ENCODE measurements at regions not wholly inside any gene's neighbourhood (a gene's known extent, or its start where the extent isn't known, plus 50 kb on each side); places are given as distances from the start of the nearest gene placed in this dataset.

- no peak for DNase-seq
- peaks cover 1% of the 10 kb centered on the region for H3K27me3 Mint-ChIP-seq (ENCODE audit: insufficient read depth)
- Histone ChIP-seq H3K9me3 (ENCODE audit: control insufficient read depth, low read length) (no peaks in the 10 kb centered on the region), H3K9ac (ENCODE audit: extremely low read depth, low read length, poor library complexity, severe bottlenecking) (no peak overlapping the region), H3K27ac (ENCODE audit: low read depth, low read length) (no peak overlapping the region), H3K27me3 (ENCODE audit: control insufficient read depth, insufficient read depth, low read length, poor library complexity, severe bottlenecking) (no peaks in the 10 kb centered on the region), H3K4me1 (ENCODE audit: control insufficient read depth, insufficient read depth, low read length) (no peaks in the 10 kb centered on the region), H3K4me3 (ENCODE audit: low read length) (no peak overlapping the region), H3K36me3 (ENCODE audit: control insufficient read depth, insufficient read depth, low read length) (no peaks in the 10 kb centered on the region)
- 90 to 93% methylated on average over 4 to 5 of the region's 5 CpGs for WGBS, 2 experiments (ENCODE audit: insufficient coverage in 1 of 2, insufficient read length in 1 of 2)
- no peaks in the 10 kb centered on the region for H3K9me3 Mint-ChIP-seq
- no peak for TF ChIP-seq CTCF (conservative IDR thresholded peaks at IDR 0.05)
- no peak overlapping the region for H3K27ac Mint-ChIP-seq
- H3K4me3 Mint-ChIP-seq, result no peak overlapping the region
- peaks cover 5% of the 10 kb centered on the region for H3K4me1 Mint-ChIP-seq
- H3K36me3 Mint-ChIP-seq (ENCODE audit: low read depth), result no peaks in the 10 kb centered on the region
Measured at GRCh38 chr1:63127376-63127775, 195.0 kb upstream of the FOXD3 start.

- no peaks in the 10 kb centered on the region for H3K36me3 Mint-ChIP-seq (ENCODE audit: low read depth)
- no peak for DNase-seq
- Histone ChIP-seq H3K36me3 (ENCODE audit: control insufficient read depth, insufficient read depth, low read length) (no peaks in the 10 kb centered on the region), H3K4me3 (ENCODE audit: low read length) (no peak overlapping the region), H3K27ac (ENCODE audit: low read depth, low read length) (no peak overlapping the region), H3K9me3 (ENCODE audit: control insufficient read depth, low read length) (no peaks in the 10 kb centered on the region), H3K27me3 (ENCODE audit: control insufficient read depth, insufficient read depth, low read length, poor library complexity, severe bottlenecking) (no peaks in the 10 kb centered on the region), H3K4me1 (ENCODE audit: control insufficient read depth, insufficient read depth, low read length) (no peaks in the 10 kb centered on the region), H3K9ac (ENCODE audit: extremely low read depth, low read length, poor library complexity, severe bottlenecking) (no peak overlapping the region)
- peaks cover 6% of the 10 kb centered on the region for H3K4me1 Mint-ChIP-seq
- H3K9me3 Mint-ChIP-seq, result no peaks in the 10 kb centered on the region
- TF ChIP-seq CTCF (conservative IDR thresholded peaks at IDR 0.05), result no peak
- 78 to 85% methylated on average over 4 of the region's 4 CpGs for WGBS, 2 experiments (ENCODE audit: insufficient coverage in 1 of 2, insufficient read length in 1 of 2)
- H3K27ac Mint-ChIP-seq, result no peak overlapping the region
- H3K27me3 Mint-ChIP-seq (ENCODE audit: insufficient read depth), result peaks cover 3% of the 10 kb centered on the region
- no peak overlapping the region for H3K4me3 Mint-ChIP-seq
Measured at GRCh38 chr1:63128556-63128955, 193.8 kb upstream of the FOXD3 start.

- 97% methylated on average over 1 of the region's 1 CpG; no CpG with 5 or more reads in 1 of the 2 experiments for WGBS, 2 experiments (ENCODE audit: insufficient coverage in 1 of 2, insufficient read length in 1 of 2)
- no peak overlapping the region for H3K4me3 Mint-ChIP-seq
- no peak overlapping the region for H3K9ac ChIP-seq (ENCODE audit: extremely low read depth, low read length, poor library complexity, severe bottlenecking)
Measured at GRCh38 chr1:63129184-63129583, 193.2 kb upstream of the FOXD3 start.

More at GRCh38 chr1:63129184-63129583, 193.2 kb upstream of the FOXD3 start:
- Histone ChIP-seq H3K36me3 (ENCODE audit: control insufficient read depth, insufficient read depth, low read length) (no peaks in the 10 kb centered on the region), H3K27ac (ENCODE audit: low read depth, low read length) (no peak overlapping the region), H3K4me1 (ENCODE audit: control insufficient read depth, insufficient read depth, low read length) (no peaks in the 10 kb centered on the region), H3K4me3 (ENCODE audit: low read length) (no peak overlapping the region), H3K27me3 (ENCODE audit: control insufficient read depth, insufficient read depth, low read length, poor library complexity, severe bottlenecking) (no peaks in the 10 kb centered on the region), H3K9me3 (ENCODE audit: control insufficient read depth, low read length) (no peaks in the 10 kb centered on the region)
- Mint-ChIP-seq H3K36me3 (ENCODE audit: low read depth) (no peaks in the 10 kb centered on the region), H3K27ac (no peak overlapping the region), H3K27me3 (ENCODE audit: insufficient read depth) (peaks cover 3% of the 10 kb centered on the region), H3K4me1 (peaks cover 6% of the 10 kb centered on the region), H3K9me3 (no peaks in the 10 kb centered on the region)
- DNase-seq, result no peak
- TF ChIP-seq CTCF (conservative IDR thresholded peaks at IDR 0.05), result no peak
